Uterus (tissue), 2 donors: ENCODE measurements at regions not wholly inside any gene's neighbourhood (a gene's known extent, or its start where the extent isn't known, plus 50 kb on each side); places are given as distances from the start of the nearest gene placed in this dataset.

Source experiments
- CTCF ChIP-seq, 4 experiments: fragments of 200-600 bp in 2 of 4; fragments of 450-650 bp in 2 of 4; sonication (generic) in 2 of 4; IDR thresholded peaks; one replicate each; pipeline ENCODE4 v1.5.1; 2016 to 2019; ENCODE audit warnings: antibody characterized with exemption in 4 of 4, mild to moderate bottlenecking in 2 of 4, moderate library complexity in 1 of 4
- POLR2A ChIP-seq, 2 donors: fragments of 450-650 bp; IDR thresholded peaks; one replicate each; pipeline ENCODE4 v1.6.1; 2016; ENCODE audit warnings: antibody characterized with exemption in 2 of 2, mild to moderate bottlenecking in 1 of 2, moderate library complexity in 1 of 2

- no peak for TF ChIP-seq CTCF (IDR thresholded peaks at IDR 0.05)
- no peak for TF ChIP-seq POLR2A (IDR thresholded peaks at IDR 0.05)
Measured at GRCh38 chr14:61113561-61114225, 132.6 kb downstream of the SLC38A6 start.
